Tibial artery (tissue), 4 donors: ENCODE measurements at regions not wholly inside any gene's neighbourhood (a gene's known extent, or its start where the extent isn't known, plus 50 kb on each side); places are given as distances from the start of the nearest gene placed in this dataset.

Experiments used
- DNase-seq, 2 donors: peaks; one replicate each; pipeline ENCODE4 v3.0.0-alpha.2; 2019
- H3K27ac ChIP-seq, 2 donors: fragments of 200-600 bp; sonication (generic) in 1 of 2; 1 replicate in 1 of 2; 2 replicates in 1 of 2; pipeline ENCODE4 v1.5.1; 2018 to 2019; ENCODE audit warnings: mild to moderate bottlenecking in 1 of 2
- H3K27me3 ChIP-seq, 2 donors: fragments of 200-600 bp; sonication (generic) in 1 of 2; one replicate each; pipeline versions ENCODE4 v1.5.1 to v1.6.0; 2016 to 2019
- H3K36me3 ChIP-seq, 3 donors: fragments of 200-600 bp; sonication (generic) in 2 of 3; one replicate each; pipeline ENCODE4 v1.5.1; 2016 to 2019; ENCODE audit warnings: mild to moderate bottlenecking in 2 of 3
- H3K4me1 ChIP-seq, 4 donors: fragments of 200-600 bp; sonication (generic) in 2 of 4; 1 replicate in 3 of 4; 2 replicates in 1 of 4; pipeline ENCODE4 v1.5.1; 2016 to 2019
- H3K4me3 ChIP-seq, 2 donors: fragments of 200-600 bp; sonication (generic) in 1 of 2; 1 replicate in 1 of 2; 2 replicates in 1 of 2; pipeline ENCODE4 v1.5.1; 2018 to 2019; ENCODE audit warnings: mild to moderate bottlenecking in 2 of 2
- H3K9me3 ChIP-seq, 3 donors: fragments of 200-600 bp; sonication (generic) in 1 of 3; one replicate each; pipeline ENCODE4 v1.5.1; 2016 to 2019
- intact Hi-C: fragments of 100-400 bp; cut with DNase I; formaldehyde crosslinking; loops from one replicate; pipeline ENCODE4 v1.15.0; 2023; ENCODE audit warnings: low total_unique reads
- TF ChIP-seq, protein P1 (sequence below), 2 experiments: fragments of 200-600 bp in 1 of 2; fragments of 450-650 bp in 1 of 2; IDR thresholded peaks; one replicate each; pipeline ENCODE4 v1.5.1; 2017 to 2019; ENCODE audit warnings: antibody characterized with exemption in 2 of 2, mild to moderate bottlenecking in 1 of 2, moderate library complexity in 1 of 2

DNA sequence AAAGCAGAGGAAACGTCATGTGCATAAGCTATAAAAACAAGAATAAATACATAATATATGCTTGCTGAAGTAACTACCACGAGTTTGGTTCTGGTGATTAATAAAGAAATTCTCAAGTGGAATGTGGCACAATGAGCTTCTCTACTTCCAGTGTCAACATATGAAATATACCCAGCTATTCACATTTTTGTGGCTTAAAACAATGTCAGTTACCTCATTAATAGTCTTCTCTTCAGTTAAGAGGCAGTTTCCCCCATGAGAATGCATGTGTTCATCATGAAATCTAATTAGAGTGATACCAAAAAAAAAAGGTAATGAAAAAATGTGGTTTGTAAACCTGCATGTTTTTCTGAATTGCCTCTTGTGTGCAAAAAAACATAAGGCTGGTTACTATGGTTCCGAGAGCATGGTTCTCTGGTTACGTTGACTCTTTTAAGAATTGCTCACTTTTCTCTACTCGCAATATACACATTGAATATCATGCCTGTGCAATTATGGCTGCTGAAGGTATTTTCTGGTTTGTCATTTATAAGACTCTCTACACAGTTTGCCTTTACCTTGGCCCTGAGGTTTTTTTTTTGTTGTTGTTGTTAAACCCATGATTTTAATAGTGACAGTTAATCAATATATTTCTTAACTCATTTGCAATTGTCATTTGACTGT lies 108.2 kb downstream of the PCDH7 start:
- Histone ChIP-seq H3K4me1 (peaks cover 0 to 55% (median 5%) of the 10 kb centered on the region in 4 donors), H3K36me3 (no peaks in the 10 kb centered on the region), H3K9me3 (no peaks in the 10 kb centered on the region), H3K27ac (no peak overlapping the region), H3K4me3 (no peak overlapping the region), H3K27me3 (no peaks in the 10 kb centered on the region)
- intact Hi-C loops = no loop called here
- TF ChIP-seq, protein P1, sequence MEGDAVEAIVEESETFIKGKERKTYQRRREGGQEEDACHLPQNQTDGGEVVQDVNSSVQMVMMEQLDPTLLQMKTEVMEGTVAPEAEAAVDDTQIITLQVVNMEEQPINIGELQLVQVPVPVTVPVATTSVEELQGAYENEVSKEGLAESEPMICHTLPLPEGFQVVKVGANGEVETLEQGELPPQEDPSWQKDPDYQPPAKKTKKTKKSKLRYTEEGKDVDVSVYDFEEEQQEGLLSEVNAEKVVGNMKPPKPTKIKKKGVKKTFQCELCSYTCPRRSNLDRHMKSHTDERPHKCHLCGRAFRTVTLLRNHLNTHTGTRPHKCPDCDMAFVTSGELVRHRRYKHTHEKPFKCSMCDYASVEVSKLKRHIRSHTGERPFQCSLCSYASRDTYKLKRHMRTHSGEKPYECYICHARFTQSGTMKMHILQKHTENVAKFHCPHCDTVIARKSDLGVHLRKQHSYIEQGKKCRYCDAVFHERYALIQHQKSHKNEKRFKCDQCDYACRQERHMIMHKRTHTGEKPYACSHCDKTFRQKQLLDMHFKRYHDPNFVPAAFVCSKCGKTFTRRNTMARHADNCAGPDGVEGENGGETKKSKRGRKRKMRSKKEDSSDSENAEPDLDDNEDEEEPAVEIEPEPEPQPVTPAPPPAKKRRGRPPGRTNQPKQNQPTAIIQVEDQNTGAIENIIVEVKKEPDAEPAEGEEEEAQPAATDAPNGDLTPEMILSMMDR (IDR thresholded peaks at IDR 0.05) = no peak
- DNase-seq = no peak

DNA sequence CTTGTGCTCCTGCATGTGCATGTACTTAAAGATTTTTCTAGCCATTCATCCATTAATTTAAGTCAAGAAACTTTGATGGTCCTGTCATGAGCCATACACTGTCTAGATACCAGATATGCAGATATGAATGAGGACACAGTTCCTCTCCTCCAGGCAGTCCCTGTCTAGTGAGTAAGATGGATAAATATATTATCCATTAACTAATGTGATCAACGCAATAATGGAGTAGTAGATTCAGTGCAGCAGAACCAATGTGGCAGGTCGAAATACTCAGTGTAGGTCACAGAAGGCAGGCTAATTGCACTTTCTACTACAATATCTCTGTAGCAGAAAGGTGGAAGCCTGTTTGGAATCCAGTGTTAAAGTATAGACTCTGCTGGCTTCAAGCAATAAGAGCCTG lies 112.5 kb downstream of the PCDH7 start:
- TF ChIP-seq, protein P1 (IDR thresholded peaks at IDR 0.05) = no peak
- Histone ChIP-seq H3K9me3 (no peaks in the 10 kb centered on the region), H3K27me3 (no peaks in the 10 kb centered on the region), H3K4me1 (peaks cover 0 to 65% (median 5%) of the 10 kb centered on the region in 4 donors), H3K27ac (no peak overlapping the region), H3K36me3 (no peaks in the 10 kb centered on the region), H3K4me3 (no peak overlapping the region)
- DNase-seq = no peak
- intact Hi-C loops = no loop called here

DNA sequence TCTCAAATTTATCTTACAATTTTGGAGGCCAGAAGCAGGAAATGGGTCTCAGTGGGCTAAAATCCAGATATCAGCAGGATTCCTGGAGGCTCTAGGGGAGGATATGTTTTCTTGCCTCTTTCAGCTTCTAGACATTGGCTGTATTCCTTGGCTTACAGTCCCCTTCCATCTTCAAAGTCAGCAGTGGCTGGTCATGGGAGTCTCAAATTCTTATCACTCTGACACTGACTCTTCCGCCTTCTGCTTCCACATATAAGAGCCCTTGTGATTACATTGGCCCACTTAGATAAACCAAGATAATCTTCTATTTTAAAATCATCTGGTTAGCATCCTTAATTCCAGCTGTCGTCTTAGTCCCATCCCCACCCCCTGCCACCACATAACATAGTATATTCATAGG lies 113.0 kb downstream of the PCDH7 start:
- Histone ChIP-seq H3K9me3 (no peaks in the 10 kb centered on the region), H3K36me3 (no peaks in the 10 kb centered on the region), H3K4me1 (peaks cover 0 to 63% (median 5%) of the 10 kb centered on the region in 4 donors), H3K4me3 (no peak overlapping the region), H3K27me3 (no peaks in the 10 kb centered on the region), H3K27ac (no peak overlapping the region)
- TF ChIP-seq, protein P1 (IDR thresholded peaks at IDR 0.05) = no peak
- no peak for DNase-seq
- intact Hi-C loops = no loop called here

- Histone ChIP-seq H3K9me3 (no peaks in the 10 kb centered on the region), H3K4me1 (peaks cover 0 to 64% (median 5%) of the 10 kb centered on the region in 4 donors), H3K27me3 (no peaks in the 10 kb centered on the region), H3K36me3 (no peaks in the 10 kb centered on the region), H3K4me3 (no peak overlapping the region), H3K27ac (no peak overlapping the region)
- intact Hi-C loops = no loop called here
- TF ChIP-seq, protein P1 (IDR thresholded peaks at IDR 0.05) = no peak
- no peak for DNase-seq
These were observed 114.9 kb downstream of the PCDH7 start for GRCh38 chr4:30835044-30835443.

DNA sequence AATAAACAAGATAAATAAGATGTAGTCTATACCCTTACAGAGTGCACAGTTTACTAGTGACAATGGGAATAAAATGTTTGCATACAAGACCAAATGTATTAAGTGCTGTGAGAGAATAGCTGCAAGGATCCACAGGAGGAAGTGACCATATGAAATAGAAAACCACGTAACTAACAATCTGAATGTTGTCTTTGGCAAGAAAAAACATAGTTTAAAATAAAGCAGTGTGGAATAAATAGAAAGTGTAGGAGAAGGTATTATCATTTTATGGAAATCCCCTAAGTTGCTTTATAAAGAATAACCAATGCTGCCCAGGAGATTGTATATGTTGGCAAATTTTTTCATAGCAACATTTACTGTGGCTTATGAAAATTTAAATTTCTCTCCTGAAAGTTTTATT lies 116.1 kb downstream of the PCDH7 start:
- Histone ChIP-seq H3K27ac (no peak overlapping the region), H3K4me1 (peaks cover 0 to 75% (median 5%) of the 10 kb centered on the region in 4 donors), H3K9me3 (no peaks in the 10 kb centered on the region), H3K27me3 (no peaks in the 10 kb centered on the region), H3K36me3 (no peaks in the 10 kb centered on the region), H3K4me3 (no peak overlapping the region)
- TF ChIP-seq, protein P1 (IDR thresholded peaks at IDR 0.05) = no peak
- no peak for DNase-seq
- intact Hi-C loops = no loop called here
